IMR-90 (cell line): ENCODE measurements at regions not wholly inside any gene's neighbourhood (a gene's known extent, or its start where the extent isn't known, plus 50 kb on each side); places are given as distances from the start of the nearest gene placed in this dataset.

ENCODE experiments used
- ATAC-seq: fragments of 200-7000 bp; cut with Tn5 transposase; 2 replicates; pipeline ENCODE4 v1.9.1; 2020; ENCODE audit warnings: low read depth, mild to moderate bottlenecking, moderate library complexity
- BruUV-seq: library from RNA; stranded (reverse); fragments of 400-500 nt; replicated peaks from 2 replicates; lab custom pipeline; 2021; lab: Mats Ljungman, UMichigan
- CTCF ChIA-PET: fragments of 300-600 bp; formaldehyde crosslinking; extraction: SDS; loops from one replicate; lab custom pipeline; 2021; ENCODE audit warnings: antibody characterized with exemption; lab: Yijun Ruan, JAX
- POLR2A ChIA-PET: fragments of 300-600 bp; sonication (Branson Sonifier 250); formaldehyde crosslinking; loops from one replicate; lab custom pipeline; 2022; ENCODE audit warnings: antibody characterized with exemption; ENCODE audit not compliant: unreplicated experiment; lab: Charles Lee
- DNase-seq: peaks from one replicate; pipeline ENCODE4 v3.0.0; 2013
- H2AFZ ChIP-seq: replicated peaks from 2 replicates; pipeline ENCODE3; 2013; ENCODE audit warnings: low read length, mild to moderate bottlenecking; ENCODE audit not compliant: poor library complexity
- H2AK5ac ChIP-seq: 2 replicates; pipeline ENCODE4 v1.6.1; 2013; ENCODE audit warnings: low read depth, low read length, inconsistent platforms
- H2AK9ac ChIP-seq: replicated peaks from 2 replicates; pipeline ENCODE3; 2013; ENCODE audit warnings: mild to moderate bottlenecking, low read depth, low read length, moderate library complexity; ENCODE audit not compliant: poor library complexity
- H2BK120ac ChIP-seq: 2 replicates; pipeline ENCODE4 v1.6.1; 2013; ENCODE audit warnings: low read depth, low read length, inconsistent platforms
- H2BK15ac ChIP-seq: 3 replicates; pipeline ENCODE4 v1.6.1; 2013; ENCODE audit warnings: low read depth, low read length, inconsistent platforms
- H2BK20ac ChIP-seq: 2 replicates; pipeline ENCODE4 v1.6.1; 2013; ENCODE audit warnings: low read depth, mild to moderate bottlenecking, inconsistent platforms, low read length, moderate library complexity
- H2BK5ac ChIP-seq: 2 replicates; pipeline ENCODE4 v1.6.1; 2013; ENCODE audit warnings: mild to moderate bottlenecking, low read depth, low read length, inconsistent platforms; ENCODE audit not compliant: poor library complexity, severe bottlenecking
- H3K14ac ChIP-seq: replicated peaks from 2 replicates; pipeline ENCODE4 v1.6.1; 2013; ENCODE audit warnings: low read depth, low read length, inconsistent platforms
- H3K18ac ChIP-seq: 2 replicates; pipeline ENCODE4 v1.6.1; 2013; ENCODE audit warnings: low read depth, low read length, control low read depth
- H3K23ac ChIP-seq: 2 replicates; pipeline ENCODE4 v1.6.1; 2013; ENCODE audit warnings: low read depth, low read length, inconsistent platforms
- H3K27ac ChIP-seq: 2 replicates; pipeline ENCODE4 v1.5.1; 2013; ENCODE audit warnings: mild to moderate bottlenecking, control low read depth, low read length; ENCODE audit not compliant: insufficient read depth
- H3K27me3 ChIP-seq: 2 replicates; pipeline ENCODE4 v1.6.1; 2013; ENCODE audit warnings: low read length; ENCODE audit not compliant: control insufficient read depth, insufficient read depth
- H3K36me3 ChIP-seq: 2 replicates; pipeline ENCODE4 v1.6.1; 2013; ENCODE audit warnings: low read length, mixed read lengths; ENCODE audit not compliant: control insufficient read depth, insufficient read depth
- H3K4ac ChIP-seq: 2 replicates; pipeline ENCODE4 v1.6.1; 2013; ENCODE audit warnings: low read depth, low read length, inconsistent platforms
- H3K4me1 ChIP-seq: 2 replicates; pipeline ENCODE4 v1.6.1; 2013; ENCODE audit warnings: low read length, mixed read lengths; ENCODE audit not compliant: control insufficient read depth, insufficient read depth
- H3K4me2 ChIP-seq: 2 replicates; pipeline ENCODE4 v1.6.1; 2013; ENCODE audit warnings: low read depth, mild to moderate bottlenecking, control low read depth, low read length, moderate library complexity
- H3K4me3 ChIP-seq: 2 replicates; pipeline ENCODE4 v1.5.1; 2013; ENCODE audit warnings: low read depth, mild to moderate bottlenecking, control low read depth, low read length, moderate library complexity; ENCODE audit not compliant: insufficient read depth
- H3K56ac ChIP-seq: 2 replicates; pipeline ENCODE4 v1.6.1; 2013; ENCODE audit warnings: low read length, inconsistent platforms; ENCODE audit not compliant: insufficient read depth; ENCODE audit errors: extremely low read depth
- H3K79me1 ChIP-seq, 2 experiments: 2 replicates each; pipeline ENCODE4 v1.6.1; 2013; ENCODE audit warnings: low read length in 2 of 2, inconsistent platforms in 1 of 2, low read depth in 1 of 2
- H3K9ac ChIP-seq: 2 replicates; pipeline ENCODE4 v1.6.1; 2013; ENCODE audit warnings: low read depth, low read length, control low read depth
- H3K9me1 ChIP-seq: 2 replicates; pipeline ENCODE4 v1.6.1; 2013; ENCODE audit warnings: low read length, inconsistent platforms; ENCODE audit not compliant: insufficient read depth
- H3K9me3 ChIP-seq: 2 replicates; pipeline ENCODE4 v1.6.1; 2013; ENCODE audit warnings: low read length; ENCODE audit not compliant: control insufficient read depth, insufficient read depth
- H4K20me1 ChIP-seq: 2 replicates; pipeline ENCODE4 v1.6.1; 2013; ENCODE audit warnings: low read length, inconsistent platforms; ENCODE audit not compliant: insufficient read depth
- H4K5ac ChIP-seq: 2 replicates; pipeline ENCODE4 v1.6.1; 2013; ENCODE audit warnings: mild to moderate bottlenecking, low read depth, low read length, control low read depth
- H4K8ac ChIP-seq, 2 experiments: 2 replicates each; pipeline ENCODE4 v1.6.1; 2013; ENCODE audit warnings: low read depth in 2 of 2, low read length in 2 of 2, control low read depth in 1 of 2, inconsistent platforms in 1 of 2
- H4K91ac ChIP-seq: 2 replicates; pipeline ENCODE4 v1.6.1; 2013; ENCODE audit warnings: low read depth, low read length, inconsistent platforms; ENCODE audit not compliant: insufficient read depth
- BHLHE40 ChIP-seq: fragments of 150-350 bp; IDR thresholded peaks from 2 replicates; pipeline ENCODE4 v1.6.1; 2016; ENCODE audit warnings: mild to moderate bottlenecking, low read depth, low read length
- CEBPB ChIP-seq: IDR thresholded peaks from 2 replicates; pipeline ENCODE4 v1.6.1; 2012; ENCODE audit warnings: low read depth, low read length, improper control_type of control experiment
- CHD1 ChIP-seq: IDR thresholded peaks from 2 replicates; pipeline ENCODE4 v1.6.1; 2012; ENCODE audit warnings: low read depth, low read length, improper control_type of control experiment
- FOS ChIP-seq: fragments of 150-350 bp; IDR thresholded peaks from 2 replicates; pipeline ENCODE4 v1.6.1; 2016; ENCODE audit warnings: low read depth, low read length
- NFE2L2 ChIP-seq: fragments of 150-350 bp; IDR thresholded peaks from 2 replicates; pipeline ENCODE4 v1.6.1; 2016; ENCODE audit warnings: low read depth, mild to moderate bottlenecking, low read length
- POLR2A ChIP-seq: IDR thresholded peaks from 2 replicates; pipeline ENCODE4 v1.6.1; 2012; ENCODE audit warnings: mild to moderate bottlenecking, low read depth, low read length
- RAD21 ChIP-seq: IDR thresholded peaks from 2 replicates; pipeline ENCODE4 v1.6.1; 2012; ENCODE audit warnings: low read length, improper control_type of control experiment
- RCOR1 ChIP-seq: IDR thresholded peaks from 2 replicates; pipeline ENCODE4 v1.6.1; 2012; ENCODE audit warnings: mild to moderate bottlenecking, low read length, improper control_type of control experiment; ENCODE audit not compliant: insufficient replicate concordance
- RFX5 ChIP-seq: IDR thresholded peaks from 2 replicates; pipeline ENCODE4 v1.8.0; 2012; ENCODE audit warnings: low read depth, mild to moderate bottlenecking, low read length, moderate library complexity
- SMC3 ChIP-seq: fragments of 150-350 bp; IDR thresholded peaks from 2 replicates; pipeline ENCODE4 v1.6.1; 2016; ENCODE audit warnings: low read depth, mild to moderate bottlenecking, antibody characterized with exemption, low read length, moderate library complexity
- WGBS, 2 experiments: methylation state at CpG; one replicate each; pipeline versions ENCODE4 v1.1.5 to v1.1.7; 2013; ENCODE audit warnings: missing lambda C conversion rate in 2 of 2; ENCODE audit not compliant: insufficient read length in 1 of 2; ENCODE audit errors: extremely low coverage in 2 of 2; 5-methylcytosine and 5-hydroxymethylcytosine counted together
- dilution Hi-C: fragments of 300-500 bp; cut with HindIII; formaldehyde crosslinking; loops from one replicate; pipeline ENCODE4 v1.14.3; 2018; ENCODE audit warnings: low sequenced_read_pairs; ENCODE audit not compliant: unreplicated experiment
- in situ Hi-C: fragments of 300-500 bp; cut with MboI; formaldehyde crosslinking; loops from 3 replicates; pipeline ENCODE4 v1.14.3; 2019; ENCODE audit warnings: low sequenced_read_pairs, inconsistent platforms, mixed read lengths
- intact Hi-C: fragments of 100-400 bp; cut with micrococcal nuclease; formaldehyde crosslinking; loops from 2 replicates; pipeline ENCODE4 v1.10.0; 2022
- TF ChIP-seq, protein P1 (sequence below): conservative IDR thresholded peaks from 2 replicates; pipeline ENCODE4 v1.5.1; 2012; ENCODE audit warnings: mild to moderate bottlenecking, low read depth, low read length, improper control_type of control experiment
- TF ChIP-seq, protein P2 (sequence below): fragments of 150-350 bp; IDR thresholded peaks from 2 replicates; pipeline ENCODE4 v1.6.1; 2016; ENCODE audit warnings: low read depth, mild to moderate bottlenecking, low read length, moderate library complexity, borderline replicate concordance

DNA sequence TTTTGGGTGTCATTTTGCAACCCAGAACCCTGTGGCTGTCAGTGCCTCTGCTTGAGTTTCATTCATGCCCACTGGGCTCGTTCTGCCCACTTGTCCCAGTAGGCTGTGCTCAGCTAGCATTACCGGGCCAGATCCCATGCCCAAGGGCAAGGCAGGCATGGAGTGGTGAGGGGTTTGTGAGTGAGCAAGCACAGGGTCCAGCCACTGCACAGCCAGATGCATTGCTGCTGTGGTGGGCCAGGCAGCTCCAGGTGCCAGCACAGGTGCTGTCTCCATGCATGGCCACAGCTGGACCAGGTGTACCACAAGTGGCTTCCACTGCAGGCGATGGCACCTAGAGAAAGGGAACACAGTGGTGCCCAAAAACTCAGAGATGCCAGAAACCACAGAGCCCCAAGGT lies 1671.2 kb downstream of the OLFM4 start:
- Histone ChIP-seq H3K9ac (no peak overlapping the region), H2AFZ (no peak overlapping the region), H3K9me1 (no peaks in the 10 kb centered on the region), H3K4me2 (no peak overlapping the region), H3K4me1 (no peaks in the 10 kb centered on the region), H3K27ac (no peak overlapping the region), H3K56ac (no peak overlapping the region), H2AK9ac (no peak overlapping the region), H2BK15ac (no peak overlapping the region), H3K36me3 (no peaks in the 10 kb centered on the region), H3K18ac (no peak overlapping the region), H2BK120ac (no peak overlapping the region), H4K8ac (no peak overlapping the region), H3K27me3 (no peaks in the 10 kb centered on the region), H3K4me3 (no peak overlapping the region), H2BK5ac (no peak overlapping the region), H4K91ac (no peak overlapping the region), H3K14ac (no peak overlapping the region), H4K5ac (no peak overlapping the region), H2BK20ac (no peak overlapping the region), H3K9me3 (peaks cover 12% of the 10 kb centered on the region), H3K4ac (no peak overlapping the region), H3K23ac (no peak overlapping the region), H2AK5ac (no peak overlapping the region), H3K79me1 (no peaks in the 10 kb centered on the region), H4K20me1 (no peaks in the 10 kb centered on the region)
- ChIA-PET CTCF (no interaction called here), POLR2A (no interaction called here)
- TF ChIP-seq RFX5 (no peak), SMC3 (no peak), CEBPB (no peak), RAD21 (no peak), POLR2A (no peak), NFE2L2 (no peak), BHLHE40 (no peak), FOS (no peak), CHD1 (no peak), RCOR1 (no peak)
- TF ChIP-seq, protein P1, sequence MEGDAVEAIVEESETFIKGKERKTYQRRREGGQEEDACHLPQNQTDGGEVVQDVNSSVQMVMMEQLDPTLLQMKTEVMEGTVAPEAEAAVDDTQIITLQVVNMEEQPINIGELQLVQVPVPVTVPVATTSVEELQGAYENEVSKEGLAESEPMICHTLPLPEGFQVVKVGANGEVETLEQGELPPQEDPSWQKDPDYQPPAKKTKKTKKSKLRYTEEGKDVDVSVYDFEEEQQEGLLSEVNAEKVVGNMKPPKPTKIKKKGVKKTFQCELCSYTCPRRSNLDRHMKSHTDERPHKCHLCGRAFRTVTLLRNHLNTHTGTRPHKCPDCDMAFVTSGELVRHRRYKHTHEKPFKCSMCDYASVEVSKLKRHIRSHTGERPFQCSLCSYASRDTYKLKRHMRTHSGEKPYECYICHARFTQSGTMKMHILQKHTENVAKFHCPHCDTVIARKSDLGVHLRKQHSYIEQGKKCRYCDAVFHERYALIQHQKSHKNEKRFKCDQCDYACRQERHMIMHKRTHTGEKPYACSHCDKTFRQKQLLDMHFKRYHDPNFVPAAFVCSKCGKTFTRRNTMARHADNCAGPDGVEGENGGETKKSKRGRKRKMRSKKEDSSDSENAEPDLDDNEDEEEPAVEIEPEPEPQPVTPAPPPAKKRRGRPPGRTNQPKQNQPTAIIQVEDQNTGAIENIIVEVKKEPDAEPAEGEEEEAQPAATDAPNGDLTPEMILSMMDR: no peak
- TF ChIP-seq, protein P2, sequence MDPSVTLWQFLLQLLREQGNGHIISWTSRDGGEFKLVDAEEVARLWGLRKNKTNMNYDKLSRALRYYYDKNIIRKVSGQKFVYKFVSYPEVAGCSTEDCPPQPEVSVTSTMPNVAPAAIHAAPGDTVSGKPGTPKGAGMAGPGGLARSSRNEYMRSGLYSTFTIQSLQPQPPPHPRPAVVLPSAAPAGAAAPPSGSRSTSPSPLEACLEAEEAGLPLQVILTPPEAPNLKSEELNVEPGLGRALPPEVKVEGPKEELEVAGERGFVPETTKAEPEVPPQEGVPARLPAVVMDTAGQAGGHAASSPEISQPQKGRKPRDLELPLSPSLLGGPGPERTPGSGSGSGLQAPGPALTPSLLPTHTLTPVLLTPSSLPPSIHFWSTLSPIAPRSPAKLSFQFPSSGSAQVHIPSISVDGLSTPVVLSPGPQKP: no peak
- dilution Hi-C loops: no loop called here
- in situ Hi-C loops: no loop called here
- intact Hi-C loops: no loop called here
- ATAC-seq (no peak), DNase-seq (no peak)
- WGBS, 2 experiments: no CpG with 5 or more reads among the region's 3 CpGs
- BruUV-seq: no TSS peak
